ENCODE measurements at regions not wholly inside any gene's neighbourhood (a gene's known extent, or its start where the extent isn't known, plus 50 kb on each side); places are given as distances from the start of the nearest gene placed in this dataset.

DNA sequence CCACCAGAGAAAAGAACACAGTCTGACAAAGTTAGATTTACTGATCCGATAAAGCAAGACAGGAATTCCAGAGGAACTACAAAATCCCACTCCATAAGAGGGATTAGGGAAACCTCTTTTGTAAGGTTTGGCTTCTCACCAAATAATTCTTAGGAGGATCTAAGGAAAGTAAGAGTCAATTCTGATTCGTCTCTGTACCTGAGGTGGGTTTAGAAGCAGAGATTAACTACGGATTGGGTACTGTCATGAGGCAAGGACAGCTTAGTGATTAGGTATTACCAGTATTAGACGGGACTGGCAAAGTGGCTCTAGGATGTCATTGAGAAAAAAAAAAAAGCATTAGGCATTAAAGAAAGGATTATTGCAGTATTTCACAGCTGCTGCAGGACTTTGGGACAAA lies 371.7 kb upstream of the BRINP3 start:
- ATAC-seq: no peak
- intact Hi-C loops (cut with DNase I, micrococcal nuclease): no loop called here

DNA sequence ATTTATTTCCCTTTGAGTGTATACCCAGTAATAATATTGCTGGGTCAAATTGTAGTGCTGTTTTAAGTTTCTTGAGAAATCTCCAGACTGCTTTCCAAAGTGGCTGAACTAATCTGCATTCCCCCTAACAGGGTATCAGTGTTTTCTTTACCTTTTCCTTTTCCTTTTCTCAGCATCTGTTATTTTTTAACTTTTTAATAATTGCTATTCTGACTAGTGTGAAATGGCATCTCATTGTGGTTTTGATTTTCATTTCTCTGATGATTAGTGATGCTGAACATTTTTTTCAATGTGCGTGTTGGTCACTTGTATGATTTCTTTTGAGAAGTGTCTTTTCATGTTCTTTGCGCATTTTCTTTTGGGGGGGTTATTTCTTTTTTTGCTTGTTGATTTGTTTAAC lies 374.9 kb upstream of the BRINP3 start:
- H3K36me3 ChIP-seq (ENCODE audit: low read depth): no peaks in the 10 kb centered on the region
- intact Hi-C loops (cut with DNase I, micrococcal nuclease): no loop called here
- no peaks in the 10 kb centered on the region for H3K9me3 ChIP-seq
- TF ChIP-seq, protein P1, sequence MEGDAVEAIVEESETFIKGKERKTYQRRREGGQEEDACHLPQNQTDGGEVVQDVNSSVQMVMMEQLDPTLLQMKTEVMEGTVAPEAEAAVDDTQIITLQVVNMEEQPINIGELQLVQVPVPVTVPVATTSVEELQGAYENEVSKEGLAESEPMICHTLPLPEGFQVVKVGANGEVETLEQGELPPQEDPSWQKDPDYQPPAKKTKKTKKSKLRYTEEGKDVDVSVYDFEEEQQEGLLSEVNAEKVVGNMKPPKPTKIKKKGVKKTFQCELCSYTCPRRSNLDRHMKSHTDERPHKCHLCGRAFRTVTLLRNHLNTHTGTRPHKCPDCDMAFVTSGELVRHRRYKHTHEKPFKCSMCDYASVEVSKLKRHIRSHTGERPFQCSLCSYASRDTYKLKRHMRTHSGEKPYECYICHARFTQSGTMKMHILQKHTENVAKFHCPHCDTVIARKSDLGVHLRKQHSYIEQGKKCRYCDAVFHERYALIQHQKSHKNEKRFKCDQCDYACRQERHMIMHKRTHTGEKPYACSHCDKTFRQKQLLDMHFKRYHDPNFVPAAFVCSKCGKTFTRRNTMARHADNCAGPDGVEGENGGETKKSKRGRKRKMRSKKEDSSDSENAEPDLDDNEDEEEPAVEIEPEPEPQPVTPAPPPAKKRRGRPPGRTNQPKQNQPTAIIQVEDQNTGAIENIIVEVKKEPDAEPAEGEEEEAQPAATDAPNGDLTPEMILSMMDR (IDR thresholded peaks at IDR 0.05): no peak
- no peak for DNase-seq
- ATAC-seq: no peak
- no peak overlapping the region for H3K4me3 ChIP-seq
- no peaks in the 10 kb centered on the region for H3K4me1 ChIP-seq (ENCODE audit: low read depth)

More for the DNA sequence above, 371.7 kb upstream of the BRINP3 start:
- H3K9me3 ChIP-seq: no peaks in the 10 kb centered on the region
- H3K4me3 ChIP-seq: no peak overlapping the region
- no peak for DNase-seq
- no peaks in the 10 kb centered on the region for H3K36me3 ChIP-seq (ENCODE audit: low read depth)
- H3K4me1 ChIP-seq (ENCODE audit: low read depth): no peaks in the 10 kb centered on the region
- TF ChIP-seq, protein P1 (IDR thresholded peaks at IDR 0.05): no peak

DNA sequence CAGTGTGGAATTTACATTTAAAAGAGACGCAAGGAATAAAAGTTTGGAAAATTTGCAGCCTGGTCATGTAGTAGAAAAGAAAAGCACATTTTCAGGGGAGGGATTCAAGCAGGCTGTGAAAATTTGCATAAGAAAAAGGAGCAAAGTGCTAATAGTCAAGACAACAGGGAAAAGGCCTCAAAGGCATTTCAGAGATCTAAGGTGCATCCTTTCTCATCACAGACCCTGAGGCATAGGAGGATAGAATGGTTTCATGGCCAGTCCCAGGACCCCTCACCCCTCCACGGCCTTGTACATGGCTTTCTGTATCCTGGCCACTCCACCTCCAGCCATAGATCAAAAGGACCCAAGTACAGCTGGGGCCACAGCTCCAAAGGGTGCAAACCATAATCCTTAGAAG lies 380.5 kb upstream of the BRINP3 start:
- no peaks in the 10 kb centered on the region for H3K4me1 ChIP-seq (ENCODE audit: low read depth)
- TF ChIP-seq, protein P1 (IDR thresholded peaks at IDR 0.05): no peak
- H3K36me3 ChIP-seq (ENCODE audit: low read depth): no peaks in the 10 kb centered on the region
- DNase-seq (no peak), ATAC-seq (no peak)
- no peak overlapping the region for H3K4me3 ChIP-seq
- intact Hi-C loops (cut with DNase I, micrococcal nuclease): no loop called here
- H3K9me3 ChIP-seq: no peaks in the 10 kb centered on the region

DNA sequence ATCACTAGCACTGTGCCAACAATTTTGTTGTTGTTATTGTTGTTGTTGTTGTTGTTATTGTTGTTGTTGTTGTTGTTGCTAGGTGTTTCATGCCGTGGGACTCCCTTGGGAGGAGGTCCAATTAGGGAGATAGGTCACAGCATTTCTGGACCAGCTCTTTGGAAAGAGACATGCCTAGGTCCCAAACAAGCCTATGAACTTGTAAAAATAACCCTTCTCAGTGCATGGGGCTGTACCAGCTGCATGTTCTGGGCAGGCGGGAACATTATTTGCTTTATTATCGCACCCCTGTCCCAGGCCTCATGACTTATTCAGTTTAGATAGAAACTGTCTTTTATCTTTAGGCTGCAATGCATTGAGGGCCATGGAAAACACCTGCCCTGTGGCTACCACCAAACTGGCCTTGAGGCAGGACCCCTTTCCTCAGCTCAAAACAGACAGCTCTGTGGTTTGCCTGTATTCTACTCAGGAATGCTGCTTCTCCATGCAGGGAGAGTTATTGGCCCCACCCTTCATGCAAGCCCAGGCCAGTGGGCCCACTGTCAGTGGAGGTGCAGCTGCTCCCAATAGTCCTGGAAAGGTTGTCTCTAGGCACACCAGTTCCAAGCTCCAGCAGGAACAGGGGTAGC lies 386.5 kb upstream of the BRINP3 start:
- intact Hi-C loops (cut with DNase I, micrococcal nuclease): no loop called here
- Histone ChIP-seq H3K9me3 (no peaks in the 10 kb centered on the region), H3K4me1 (ENCODE audit: low read depth) (no peaks in the 10 kb centered on the region), H3K36me3 (ENCODE audit: low read depth) (no peaks in the 10 kb centered on the region), H3K4me3 (no peak overlapping the region)
- no peak for DNase-seq
- ATAC-seq: no peak
- TF ChIP-seq, protein P1 (IDR thresholded peaks at IDR 0.05): no peak

DNA sequence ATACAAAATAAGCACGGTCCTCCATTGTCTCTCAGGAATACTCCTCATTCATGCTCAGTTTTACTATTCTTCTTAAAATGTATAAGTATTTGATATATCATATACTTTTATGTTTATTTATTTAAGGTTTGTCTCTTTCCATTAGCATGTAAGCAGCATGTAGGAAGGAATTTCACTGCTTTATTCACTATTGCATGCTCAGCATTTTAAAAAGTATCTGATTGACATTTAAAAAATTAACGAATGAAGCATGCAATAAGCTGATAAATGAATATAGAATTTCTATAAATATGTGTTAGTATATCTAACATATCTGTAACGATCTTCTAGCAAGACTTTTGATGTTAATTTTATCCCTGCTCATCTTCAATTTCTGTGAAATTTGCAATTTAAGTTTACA lies 402.7 kb upstream of the BRINP3 start:
- H3K4me3 ChIP-seq: no peak overlapping the region
- intact Hi-C loops (cut with DNase I, micrococcal nuclease): no loop called here
- TF ChIP-seq, protein P1 (IDR thresholded peaks at IDR 0.05): no peak
- no peaks in the 10 kb centered on the region for H3K36me3 ChIP-seq (ENCODE audit: low read depth)
- H3K4me1 ChIP-seq (ENCODE audit: low read depth): no peaks in the 10 kb centered on the region
- ATAC-seq: no peak
- no peak for DNase-seq
- no peaks in the 10 kb centered on the region for H3K9me3 ChIP-seq

DNA sequence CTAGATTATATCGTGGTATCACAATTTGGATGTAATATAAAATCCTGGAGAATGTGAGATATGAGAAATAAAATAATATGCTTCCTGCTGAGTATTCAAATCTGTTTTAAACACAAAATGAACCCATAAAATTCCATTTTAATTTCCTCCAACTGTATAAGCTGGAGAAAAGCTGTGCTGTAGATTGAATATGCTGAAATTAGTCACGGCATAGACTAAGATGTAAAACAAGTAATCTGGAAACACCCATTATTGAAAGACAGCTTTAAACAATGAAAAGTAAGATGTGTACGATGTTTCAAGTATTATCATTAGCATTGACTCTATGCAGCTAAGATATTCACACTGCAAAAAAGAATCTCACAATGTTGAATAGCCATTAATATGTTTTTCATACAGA lies 403.4 kb upstream of the BRINP3 start:
- DNase-seq: no peak
- no peaks in the 10 kb centered on the region for H3K9me3 ChIP-seq
- no peak overlapping the region for H3K4me3 ChIP-seq
- intact Hi-C loops (cut with DNase I, micrococcal nuclease): no loop called here
- no peaks in the 10 kb centered on the region for H3K4me1 ChIP-seq (ENCODE audit: low read depth)
- no peaks in the 10 kb centered on the region for H3K36me3 ChIP-seq (ENCODE audit: low read depth)
- ATAC-seq: no peak
- TF ChIP-seq, protein P1 (IDR thresholded peaks at IDR 0.05): no peak
